Heart left ventricle (tissue), 16 donors: ENCODE measurements at regions not wholly inside any gene's neighbourhood (a gene's known extent, or its start where the extent isn't known, plus 50 kb on each side); places are given as distances from the start of the nearest gene placed in this dataset.

Experiments
- ATAC-seq, 4 donors: fragments of 200-7000 bp; cut with Tn5 transposase; one replicate each; pipeline ENCODE4 v1.9.1; 2020 to 2022; ENCODE audit warnings: moderate library complexity in 4 of 4, mild to moderate bottlenecking in 3 of 4, moderate number of reproducible peaks in 1 of 4
- DNase-seq, 5 donors: peaks; one replicate each; pipeline ENCODE4 v3.0.0-alpha.2; 2020
- H3K27ac ChIP-seq, 12 donors: fragments of 200-600 bp; sonication (generic) in 4 of 12; one replicate each; pipeline versions ENCODE4 v1.5.0 to v1.8.0; 2016 to 2022; ENCODE audit warnings: mild to moderate bottlenecking in 2 of 12
- H3K27me3 ChIP-seq, 9 donors: fragments of 200-600 bp; sonication (generic) in 2 of 9; one replicate each; pipeline versions ENCODE4 v1.5.1 to v1.8.0; 2016 to 2022; ENCODE audit warnings: mild to moderate bottlenecking in 3 of 9
- H3K36me3 ChIP-seq, 9 donors: fragments of 200-600 bp; sonication (generic) in 2 of 9; one replicate each; pipeline versions ENCODE4 v1.5.0 to v1.8.0; 2018 to 2022; ENCODE audit warnings: mild to moderate bottlenecking in 2 of 9
- H3K4me1 ChIP-seq, 12 donors: fragments of 200-600 bp; sonication (generic) in 4 of 12; one replicate each; pipeline versions ENCODE4 v1.5.0 to v1.8.0; 2016 to 2022; ENCODE audit warnings: mild to moderate bottlenecking in 3 of 12
- H3K4me3 ChIP-seq, 12 donors: fragments of 200-600 bp; sonication (generic) in 4 of 12; one replicate each; pipeline versions ENCODE4 v1.5.0 to v1.8.0; 2017 to 2022; ENCODE audit warnings: mild to moderate bottlenecking in 9 of 12, moderate library complexity in 4 of 12
- H3K9me3 ChIP-seq, 12 donors: fragments of 200-600 bp; sonication (generic) in 4 of 12; one replicate each; pipeline versions ENCODE4 v1.5.0 to v1.8.0; 2016 to 2022; ENCODE audit warnings: mild to moderate bottlenecking in 1 of 12
- POLR2A ChIP-seq, 2 donors: fragments of 450-650 bp; IDR thresholded peaks; one replicate each; pipeline ENCODE4 v1.6.1; 2017; ENCODE audit warnings: antibody characterized with exemption in 2 of 2, mild to moderate bottlenecking in 2 of 2, moderate library complexity in 2 of 2
- WGBS, 4 donors: extraction: QIAGEN DNeasy Blood & Tissue Kit in 2 of 4; methylation state at CpG; one replicate each; pipeline versions ENCODE4 v1.1.5 to v1.1.7; 2013 to 2018; 5-methylcytosine and 5-hydroxymethylcytosine counted together
- intact Hi-C, 10 donors: fragments of 100-400 bp; cut with DNase I; formaldehyde crosslinking; loops; one replicate each; pipeline versions ENCODE4 v1.11.1 to v1.14.2; 2022
- TF ChIP-seq, protein P1 (sequence below), 12 donors: fragments of 200-600 bp; sonication (generic) in 4 of 12; IDR thresholded peaks; one replicate each; pipeline versions ENCODE4 v1.5.0 to v1.8.0; 2018 to 2022; ENCODE audit warnings: antibody characterized with exemption in 12 of 12, mild to moderate bottlenecking in 5 of 12
- donor health status: ischemic (EF 13 %, LVEDD 7.1; RV severe dilation, severe dysfunction).
- donor health status: healthy with polysubstance abuse.
- donor health status: DM: no; HTN: yes; CAD: no.
- donor health status: DM: no; HTN: no; CAD: no.
- donor health status: ischemic (EF 25% LVEDD 6.9; RV normal size, moderate dysfunction).
- donor health status: ischemic (EF 25% LVEDD 5.7; RV mildly dilated, moderate dysfunction).
- donor health status: healthy.
- donor health status: DM: yes; HTN: yes; CAD: no.
- donor health status: ischemic (EF 35%, LVEDD 5.7; RV mildly dilated, moderate dysfunction).
- donor health status: nonischemic (EF 11% LVEDD 7.7; RV severe dilation, severe dysfunction).
- donor health status: DM: yes; HTN: yes; CAD: no.
- donor health status: PGD.
- donor health status: ischemic (EF 29% LVEDD 5.4; RV normal size, mild dysfunction).
- donor health status: nonischemic (EF 23%, LVEDD 6.1; RV moderate dilation, normal function).

GRCh38 chr10:33657154-33657908 lies 322.9 kb upstream of the NRP1 start:
- TF ChIP-seq, protein P1, sequence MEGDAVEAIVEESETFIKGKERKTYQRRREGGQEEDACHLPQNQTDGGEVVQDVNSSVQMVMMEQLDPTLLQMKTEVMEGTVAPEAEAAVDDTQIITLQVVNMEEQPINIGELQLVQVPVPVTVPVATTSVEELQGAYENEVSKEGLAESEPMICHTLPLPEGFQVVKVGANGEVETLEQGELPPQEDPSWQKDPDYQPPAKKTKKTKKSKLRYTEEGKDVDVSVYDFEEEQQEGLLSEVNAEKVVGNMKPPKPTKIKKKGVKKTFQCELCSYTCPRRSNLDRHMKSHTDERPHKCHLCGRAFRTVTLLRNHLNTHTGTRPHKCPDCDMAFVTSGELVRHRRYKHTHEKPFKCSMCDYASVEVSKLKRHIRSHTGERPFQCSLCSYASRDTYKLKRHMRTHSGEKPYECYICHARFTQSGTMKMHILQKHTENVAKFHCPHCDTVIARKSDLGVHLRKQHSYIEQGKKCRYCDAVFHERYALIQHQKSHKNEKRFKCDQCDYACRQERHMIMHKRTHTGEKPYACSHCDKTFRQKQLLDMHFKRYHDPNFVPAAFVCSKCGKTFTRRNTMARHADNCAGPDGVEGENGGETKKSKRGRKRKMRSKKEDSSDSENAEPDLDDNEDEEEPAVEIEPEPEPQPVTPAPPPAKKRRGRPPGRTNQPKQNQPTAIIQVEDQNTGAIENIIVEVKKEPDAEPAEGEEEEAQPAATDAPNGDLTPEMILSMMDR (IDR thresholded peaks at IDR 0.05) = no peak
- no peak for TF ChIP-seq POLR2A (IDR thresholded peaks at IDR 0.05)
- H3K4me3 ChIP-seq = no peak overlapping the region
- DNase-seq = peak in 3 of 5 donors; percentile 37 to 54 (median 38)
- H3K27ac ChIP-seq = no peak overlapping the region
- H3K4me1 ChIP-seq = peaks cover 0 to 40% (median 13%) of the 10 kb centered on the region in 12 donors
- 51 to 61% (median 54%) methylated on average over 6 of the region's 6 CpGs for WGBS, 4 donors
- H3K36me3 ChIP-seq = no peaks in the 10 kb centered on the region
- intact Hi-C loops = loop anchor here in 2 of 10 donors (5.0 kb wide), 2 partner anchors 320 to 325 kb away; partner anchors contain the start of gene NRP1 (in 1 of the 2)
- no peaks in the 10 kb centered on the region for H3K27me3 ChIP-seq
- ATAC-seq = peak in 3 of 4 donors; percentile 42 to 53 (median 43)
- peaks cover 0 to 13% (median 0%) of the 10 kb centered on the region in 12 donors for H3K9me3 ChIP-seq

GRCh38 chr10:33655921-33656320 lies 321.5 kb upstream of the NRP1 start:
- Histone ChIP-seq H3K27ac (no peak overlapping the region), H3K36me3 (no peaks in the 10 kb centered on the region), H3K9me3 (peaks cover 0 to 18% (median 0%) of the 10 kb centered on the region in 12 donors), H3K4me3 (no peak overlapping the region), H3K4me1 (peaks cover 0 to 28% (median 3%) of the 10 kb centered on the region in 12 donors), H3K27me3 (no peaks in the 10 kb centered on the region)
- no peak for TF ChIP-seq POLR2A (IDR thresholded peaks at IDR 0.05)
- TF ChIP-seq, protein P1 (IDR thresholded peaks at IDR 0.05) = no peak
- intact Hi-C loops = loop anchor here in 2 of 10 donors (5.0 kb wide), 2 partner anchors 319 to 324 kb away; partner anchors contain the start of gene NRP1 (in 1 of the 2)
- 96 to 100% (median 98%) methylated on average over 3 of the region's 3 CpGs for WGBS, 4 donors
- DNase-seq (no peak), ATAC-seq (no peak)

GRCh38 chr10:33655165-33655815 lies 320.8 kb upstream of the NRP1 start:
- no peak for TF ChIP-seq POLR2A (IDR thresholded peaks at IDR 0.05)
- TF ChIP-seq, protein P1 (IDR thresholded peaks at IDR 0.05) = no peak
- WGBS, 4 donors = 70 to 80% (median 76%) methylated on average over 8 of the region's 8 CpGs
- ATAC-seq = no peak
- DNase-seq = no peak
- H3K4me3 ChIP-seq = no peak overlapping the region
- H3K9me3 ChIP-seq = peaks cover 0 to 18% (median 0%) of the 10 kb centered on the region in 12 donors
- H3K27ac ChIP-seq = no peak overlapping the region
- H3K27me3 ChIP-seq = no peaks in the 10 kb centered on the region
- H3K36me3 ChIP-seq = no peaks in the 10 kb centered on the region
- intact Hi-C loops = loop anchor here in 2 of 10 donors (5.0 kb wide), 2 partner anchors 318 to 323 kb away; partner anchors contain the start of gene NRP1 (in 1 of the 2)
- H3K4me1 ChIP-seq = peaks cover 0 to 24% (median 2%) of the 10 kb centered on the region in 12 donors
